ENCODE measurements at regions not wholly inside any gene's neighbourhood (a gene's known extent, or its start where the extent isn't known, plus 50 kb on each side); places are given as distances from the start of the nearest gene placed in this dataset.

GRCh38 chr12:111169456-111169855 lies 199.4 kb downstream of the PHETA1 start:
- Mint-ChIP-seq H3K27me3 (ENCODE audit: low read depth) (no peaks in the 10 kb centered on the region), H3K4me1 (0 out of 2 replicates have a peak, but pooled peaks cover 3% of the 10 kb centered on the region), H3K36me3 (no peaks in the 10 kb centered on the region), H3K9me3 (no peaks in the 10 kb centered on the region), H3K4me3 (no peak overlapping the region), H3K27ac (no peak overlapping the region)
- POLR2A ChIA-PET: no interaction called here
- DNase-seq (ENCODE audit: low spot score) (no peak), ATAC-seq (no peak)
- no peak for TF ChIP-seq GRHL2 (CRISPR knock-in tag; IDR thresholded peaks at IDR 0.05; ENCODE audit: insufficient replicate concordance, severe bottlenecking)
- CTCF ChIA-PET: no interaction called here

GRCh38 chr12:111169032-111169431 lies 199.9 kb downstream of the PHETA1 start:
- TF ChIP-seq ZMAT4 (CRISPR knock-in tag; IDR thresholded peaks at IDR 0.05) (no peak), IRF1 (CRISPR knock-in tag; IDR thresholded peaks at IDR 0.05) (no peak), ATF1 (CRISPR knock-in tag; IDR thresholded peaks at IDR 0.05) (no peak), SMAD3 (CRISPR knock-in tag; IDR thresholded peaks at IDR 0.05; ENCODE audit: borderline replicate concordance) (no peak), ZNF281 (CRISPR knock-in tag; IDR thresholded peaks at IDR 0.05) (no peak), ZNF232 (CRISPR knock-in tag; IDR thresholded peaks at IDR 0.05) (no peak), ETV6 (CRISPR knock-in tag; IDR thresholded peaks at IDR 0.05) (no peak), MAX (CRISPR knock-in tag; IDR thresholded peaks at IDR 0.05) (no peak), GABPB1 (CRISPR knock-in tag; IDR thresholded peaks at IDR 0.05) (no peak)
- Mint-ChIP-seq H3K4me1 (0 out of 2 replicates have a peak, but pooled peaks cover 3% of the 10 kb centered on the region), H3K36me3 (no peaks in the 10 kb centered on the region), H3K4me3 (no peak overlapping the region), H3K9me3 (no peaks in the 10 kb centered on the region), H3K27ac (no peak overlapping the region), H3K27me3 (ENCODE audit: low read depth) (no peaks in the 10 kb centered on the region)
- DNase-seq (ENCODE audit: low spot score): no peak
- CTCF ChIA-PET: no interaction called here
- POLR2A ChIA-PET: no interaction called here
- ATAC-seq: no peak

- H3K4me1 Mint-ChIP-seq: 0 out of 2 replicates have a peak, but pooled peaks cover 3% of the 10 kb centered on the region
- POLR2A ChIA-PET: no interaction called here
- CTCF ChIA-PET: no interaction called here
Observed at GRCh38 chr12:111168009-111168900, 200.6 kb downstream of the PHETA1 start.

GRCh38 chr12:111166779-111167540 lies 201.9 kb downstream of the PHETA1 start:
- ChIA-PET POLR2A (no interaction called here), CTCF (no interaction called here)
- no peaks in the 10 kb centered on the region for H3K9me3 Mint-ChIP-seq
- H3K27me3 Mint-ChIP-seq (ENCODE audit: low read depth): no peaks in the 10 kb centered on the region
- no peak overlapping the region for H3K27ac Mint-ChIP-seq
- DNase-seq (ENCODE audit: low spot score): no peak
- H3K4me1 Mint-ChIP-seq: 0 out of 2 replicates have a peak, but pooled peaks cover 3% of the 10 kb centered on the region
- ATAC-seq: no peak
- TF ChIP-seq FOXP1 (CRISPR knock-in tag; IDR thresholded peaks at IDR 0.05; ENCODE audit: borderline replicate concordance): no peak
- H3K36me3 Mint-ChIP-seq: no peaks in the 10 kb centered on the region
- H3K4me3 Mint-ChIP-seq: no peak overlapping the region

More at GRCh38 chr12:111168009-111168900, 200.6 kb downstream of the PHETA1 start:
- no peak overlapping the region for H3K27ac Mint-ChIP-seq
- no peak overlapping the region for H3K4me3 Mint-ChIP-seq
- H3K27me3 Mint-ChIP-seq (ENCODE audit: low read depth): no peaks in the 10 kb centered on the region
- H3K36me3 Mint-ChIP-seq: no peaks in the 10 kb centered on the region
- TF ChIP-seq NFATC4 (CRISPR knock-in tag; IDR thresholded peaks at IDR 0.05): no peak
- DNase-seq (ENCODE audit: low spot score) (no peak), ATAC-seq (0 out of 2 replicates have a peak, but pooled peaks have one; percentile 32)
- no peaks in the 10 kb centered on the region for H3K9me3 Mint-ChIP-seq
